ENCODE measurements at regions not wholly inside any gene's neighbourhood (a gene's known extent, or its start where the extent isn't known, plus 50 kb on each side); places are given as distances from the start of the nearest gene placed in this dataset.

DNA sequence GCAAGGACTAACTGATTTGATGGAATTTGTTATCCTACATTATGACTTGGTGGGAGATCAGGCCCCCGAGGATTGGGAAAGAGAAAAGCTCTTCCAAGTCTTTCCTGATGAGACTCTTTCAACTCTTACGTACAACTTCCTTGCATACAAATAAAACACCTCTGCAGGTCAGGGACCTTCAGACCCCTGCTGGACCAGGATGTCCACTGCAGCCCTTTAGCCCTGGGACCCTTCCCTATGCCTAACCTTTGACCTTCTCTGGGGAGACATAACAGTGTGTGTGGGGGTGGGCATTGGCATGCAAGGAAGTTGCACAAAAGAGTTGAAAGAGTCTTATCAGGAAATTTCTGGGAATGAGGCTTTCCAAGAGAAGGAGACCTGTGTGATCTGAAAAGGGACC is 859.4 kb downstream of the TYW1 start:
- Mint-ChIP-seq H3K4me1 (ENCODE audit: low read depth) (no peaks in the 10 kb centered on the region), H3K36me3 (ENCODE audit: low read depth) (no peaks in the 10 kb centered on the region), H3K9me3 (peaks cover 54% of the 10 kb centered on the region), H3K27ac (no peak overlapping the region), H3K27me3 (ENCODE audit: low read depth) (no peaks in the 10 kb centered on the region), H3K4me3 (no peak overlapping the region)
- no peak for DNase-seq (ENCODE audit: low spot score)

DNA sequence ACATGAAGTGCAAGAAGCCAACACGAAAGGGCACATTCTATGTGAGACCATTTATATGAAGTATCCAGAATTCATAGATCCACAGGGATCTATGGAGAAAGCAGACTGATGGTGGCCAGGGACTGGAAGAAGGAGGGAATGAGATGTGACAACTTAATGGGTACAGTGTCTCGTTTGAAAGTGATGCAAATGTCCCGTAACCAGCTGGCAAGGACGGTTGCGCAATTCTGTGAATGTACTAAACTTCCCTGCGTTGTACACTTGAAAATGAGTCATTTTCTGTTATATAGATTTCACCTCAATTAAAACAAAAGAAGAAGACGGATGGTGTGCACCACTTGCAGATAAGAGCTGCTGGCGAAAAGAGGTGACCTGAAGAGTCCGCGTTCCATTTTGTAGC is 861.1 kb downstream of the TYW1 start:
- peaks cover 54% of the 10 kb centered on the region for H3K9me3 Mint-ChIP-seq
- no peak overlapping the region for H3K27ac Mint-ChIP-seq
- H3K36me3 Mint-ChIP-seq (ENCODE audit: low read depth) = no peaks in the 10 kb centered on the region
- no peaks in the 10 kb centered on the region for H3K4me1 Mint-ChIP-seq (ENCODE audit: low read depth)
- no peak overlapping the region for H3K4me3 Mint-ChIP-seq
- no peak for DNase-seq (ENCODE audit: low spot score)
- H3K27me3 Mint-ChIP-seq (ENCODE audit: low read depth) = no peaks in the 10 kb centered on the region

DNA sequence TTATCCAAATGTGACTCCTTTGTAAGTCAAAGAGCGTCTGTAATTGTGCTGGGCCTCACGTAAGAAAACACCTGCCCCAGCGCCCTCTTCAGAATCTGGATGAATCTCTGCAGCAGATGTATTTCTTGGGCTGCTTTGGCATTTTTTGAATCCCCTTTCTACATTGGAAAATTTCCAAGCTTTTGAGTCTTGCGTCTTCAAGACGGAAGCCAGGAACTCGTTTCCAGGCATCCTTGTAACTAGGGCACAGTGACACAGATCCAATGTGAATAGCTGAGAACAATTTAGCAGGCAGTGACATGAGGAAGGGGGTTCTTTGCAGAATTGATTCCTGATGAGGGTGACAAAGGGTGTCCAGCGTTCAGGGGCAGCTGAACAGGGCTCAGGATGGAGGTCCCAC is 862.3 kb downstream of the TYW1 start:
- Mint-ChIP-seq H3K27me3 (ENCODE audit: low read depth) (no peaks in the 10 kb centered on the region), H3K36me3 (ENCODE audit: low read depth) (no peaks in the 10 kb centered on the region), H3K4me1 (ENCODE audit: low read depth) (no peaks in the 10 kb centered on the region), H3K9me3 (peaks cover 51% of the 10 kb centered on the region), H3K27ac (no peak overlapping the region), H3K4me3 (no peak overlapping the region)
- no peak for DNase-seq (ENCODE audit: low spot score)

DNA sequence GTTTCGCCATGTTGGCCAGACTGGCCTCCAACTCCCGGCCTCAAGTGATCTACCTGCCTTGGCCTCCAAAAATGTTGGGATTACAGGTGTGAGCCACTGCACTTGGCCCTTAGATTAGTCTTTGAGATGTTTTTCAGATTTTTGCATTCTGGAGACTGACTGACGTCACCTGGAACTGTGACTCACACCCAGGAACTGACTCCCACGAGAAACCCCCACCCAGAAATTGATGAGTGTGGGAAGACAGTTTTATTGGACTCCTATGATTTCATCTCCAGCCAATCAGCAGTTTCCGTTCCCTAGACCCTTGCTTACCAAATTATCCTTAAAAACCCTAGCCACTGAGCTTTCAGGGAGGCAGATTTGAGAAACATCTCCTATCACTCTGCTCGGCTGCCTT is 867.3 kb downstream of the TYW1 start:
- Mint-ChIP-seq H3K4me3 (no peak overlapping the region), H3K27ac (no peak overlapping the region), H3K27me3 (ENCODE audit: low read depth) (no peaks in the 10 kb centered on the region), H3K9me3 (peaks cover 45% of the 10 kb centered on the region), H3K4me1 (ENCODE audit: low read depth) (no peaks in the 10 kb centered on the region), H3K36me3 (ENCODE audit: low read depth) (no peaks in the 10 kb centered on the region)
- DNase-seq (ENCODE audit: low spot score) = no peak

DNA sequence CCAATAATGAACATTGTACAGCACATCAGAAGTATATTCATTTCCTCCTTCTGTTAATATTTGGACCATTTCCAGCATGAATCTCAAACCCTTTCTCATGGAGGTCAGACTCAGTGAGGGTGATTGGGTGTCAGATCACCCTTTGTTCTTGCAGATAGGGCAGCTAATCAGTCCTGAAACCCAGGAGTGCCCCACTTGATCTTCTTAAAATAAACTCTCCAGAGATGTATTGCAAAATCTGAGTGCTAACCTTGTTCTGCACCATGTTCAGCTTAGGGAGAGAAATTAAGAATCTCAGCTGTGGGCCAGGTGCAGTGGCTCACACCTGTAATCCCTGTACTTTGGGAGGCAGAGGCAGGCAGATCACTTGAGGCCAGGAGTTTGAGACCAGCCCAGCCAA is 869.4 kb downstream of the TYW1 start:
- Mint-ChIP-seq H3K4me3 (no peak overlapping the region), H3K27me3 (ENCODE audit: low read depth) (no peaks in the 10 kb centered on the region), H3K36me3 (ENCODE audit: low read depth) (peaks cover 1% of the 10 kb centered on the region), H3K4me1 (ENCODE audit: low read depth) (no peaks in the 10 kb centered on the region), H3K27ac (no peak overlapping the region), H3K9me3 (peaks cover 50% of the 10 kb centered on the region)
- no peak for DNase-seq (ENCODE audit: low spot score)

DNA sequence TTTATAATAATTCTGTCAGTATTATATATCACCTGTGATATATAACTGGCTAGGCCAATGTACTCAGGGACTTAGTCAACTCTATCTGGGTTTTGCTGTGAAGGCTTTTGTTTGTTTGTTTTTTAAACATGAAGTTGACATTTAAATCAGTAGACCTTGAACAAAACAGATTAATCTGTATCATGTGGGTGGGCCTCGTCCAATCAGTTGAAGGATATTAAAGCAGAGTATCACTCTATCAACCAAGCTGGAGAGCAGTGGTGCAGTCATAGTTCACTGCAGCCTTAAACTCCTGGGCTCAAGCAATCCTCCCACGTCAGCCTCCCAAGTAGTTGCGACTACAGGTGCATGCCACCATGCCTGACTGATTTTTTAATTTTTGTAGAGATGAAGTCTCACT is 870.2 kb downstream of the TYW1 start:
- Mint-ChIP-seq H3K27me3 (ENCODE audit: low read depth) (no peaks in the 10 kb centered on the region), H3K36me3 (ENCODE audit: low read depth) (peaks cover 1% of the 10 kb centered on the region), H3K9me3 (peaks cover 48% of the 10 kb centered on the region), H3K27ac (no peak overlapping the region), H3K4me1 (ENCODE audit: low read depth) (no peaks in the 10 kb centered on the region), H3K4me3 (no peak overlapping the region)
- no peak for DNase-seq (ENCODE audit: low spot score)

DNA sequence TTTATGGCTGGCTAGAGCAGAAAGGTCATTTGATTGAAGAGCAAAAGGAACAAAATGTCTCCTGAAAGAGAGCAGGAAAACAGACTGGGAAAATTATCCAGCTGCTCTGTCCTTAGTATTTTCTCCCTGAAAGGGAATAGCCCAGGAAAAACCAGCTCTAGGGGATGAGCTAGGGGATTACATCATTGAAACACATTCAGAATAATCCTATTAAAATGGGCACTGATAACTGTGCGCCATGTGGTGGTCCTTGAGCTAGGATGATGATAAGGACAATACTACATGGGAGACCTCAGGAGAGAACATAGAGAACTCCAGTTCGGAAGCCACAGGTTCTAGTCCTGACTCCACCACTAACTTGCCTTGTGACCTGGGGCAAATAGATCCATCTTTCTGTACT is 873.8 kb downstream of the TYW1 start:
- Mint-ChIP-seq H3K4me3 (no peak overlapping the region), H3K4me1 (ENCODE audit: low read depth) (no peaks in the 10 kb centered on the region), H3K27me3 (ENCODE audit: low read depth) (no peaks in the 10 kb centered on the region), H3K27ac (no peak overlapping the region), H3K36me3 (ENCODE audit: low read depth) (peaks cover 1% of the 10 kb centered on the region), H3K9me3 (peaks cover 38% of the 10 kb centered on the region)
- DNase-seq (ENCODE audit: low spot score) = no peak

DNA sequence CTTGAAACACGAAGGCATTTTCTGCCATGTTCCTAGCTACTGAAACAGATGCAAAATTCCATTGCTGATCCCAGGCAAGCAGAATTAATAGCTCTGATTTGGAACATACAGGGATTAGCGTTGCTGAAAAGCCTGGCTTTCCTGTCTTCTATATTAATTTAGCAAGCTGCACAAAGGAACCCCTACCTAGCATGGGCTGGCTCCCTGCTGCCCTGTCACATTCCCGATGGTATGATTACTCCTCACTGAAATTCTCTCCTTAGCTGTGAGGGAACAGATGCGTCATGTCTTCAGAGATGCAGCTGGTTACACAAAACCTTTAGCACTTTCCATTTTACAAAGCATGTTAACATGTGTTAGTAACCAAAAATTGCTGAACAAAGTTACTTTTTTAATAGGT is 878.9 kb downstream of the TYW1 start:
- Mint-ChIP-seq H3K4me1 (ENCODE audit: low read depth) (no peaks in the 10 kb centered on the region), H3K9me3 (peaks cover 49% of the 10 kb centered on the region), H3K27ac (no peak overlapping the region), H3K27me3 (ENCODE audit: low read depth) (no peaks in the 10 kb centered on the region), H3K36me3 (ENCODE audit: low read depth) (no peaks in the 10 kb centered on the region), H3K4me3 (no peak overlapping the region)
- DNase-seq (ENCODE audit: low spot score) = no peak

DNA sequence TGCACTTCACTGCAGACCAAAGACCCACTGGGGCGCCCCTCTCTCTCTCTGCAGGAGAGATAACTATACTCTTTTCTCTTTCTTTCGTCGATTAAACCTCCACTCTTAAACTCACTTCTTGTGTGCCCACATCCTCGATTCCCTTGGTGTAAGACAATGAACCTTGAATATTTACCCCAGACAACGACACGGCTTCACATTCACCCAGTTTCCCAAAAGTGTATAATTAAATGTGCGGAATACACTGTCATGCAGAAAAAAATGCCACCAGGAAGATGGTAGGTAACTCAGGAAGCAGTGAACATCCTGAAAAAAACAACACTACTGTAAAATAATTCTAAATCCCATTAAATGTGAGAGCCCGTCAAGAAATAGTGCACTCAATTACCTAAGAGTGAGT is 882.2 kb downstream of the TYW1 start:
- no peak overlapping the region for H3K4me3 Mint-ChIP-seq
- H3K27me3 Mint-ChIP-seq (ENCODE audit: low read depth) = no peaks in the 10 kb centered on the region
- no peak for DNase-seq (ENCODE audit: low spot score)
- peaks cover 55% of the 10 kb centered on the region for H3K9me3 Mint-ChIP-seq
- H3K36me3 Mint-ChIP-seq (ENCODE audit: low read depth) = no peaks in the 10 kb centered on the region
- no peaks in the 10 kb centered on the region for H3K4me1 Mint-ChIP-seq (ENCODE audit: low read depth)
- H3K27ac Mint-ChIP-seq = no peak overlapping the region

DNA sequence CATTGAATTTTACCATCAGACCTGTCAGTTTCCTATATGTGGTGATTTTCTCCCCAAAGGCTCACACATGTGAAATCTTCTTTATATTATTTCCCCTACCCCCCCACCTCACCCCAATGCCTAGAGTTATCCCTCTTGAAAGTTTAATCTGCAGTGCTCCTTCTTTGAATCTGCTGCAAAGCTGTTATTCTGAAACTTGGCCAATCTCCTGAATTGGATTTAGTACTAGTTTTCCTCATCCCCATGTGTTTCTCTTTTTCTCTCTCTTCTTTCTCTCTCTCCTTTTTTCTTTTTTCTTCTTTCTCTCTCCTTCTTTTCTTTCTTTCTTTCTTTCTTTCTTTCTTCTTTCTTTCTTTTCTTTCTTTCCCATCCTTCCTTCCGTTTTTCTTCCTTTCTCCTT is 886.2 kb downstream of the TYW1 start:
- Mint-ChIP-seq H3K27me3 (ENCODE audit: low read depth) (no peaks in the 10 kb centered on the region), H3K9me3 (peaks cover 62% of the 10 kb centered on the region), H3K36me3 (ENCODE audit: low read depth) (no peaks in the 10 kb centered on the region), H3K4me1 (ENCODE audit: low read depth) (no peaks in the 10 kb centered on the region), H3K4me3 (no peak overlapping the region), H3K27ac (no peak overlapping the region)
- no peak for DNase-seq (ENCODE audit: low spot score)

DNA sequence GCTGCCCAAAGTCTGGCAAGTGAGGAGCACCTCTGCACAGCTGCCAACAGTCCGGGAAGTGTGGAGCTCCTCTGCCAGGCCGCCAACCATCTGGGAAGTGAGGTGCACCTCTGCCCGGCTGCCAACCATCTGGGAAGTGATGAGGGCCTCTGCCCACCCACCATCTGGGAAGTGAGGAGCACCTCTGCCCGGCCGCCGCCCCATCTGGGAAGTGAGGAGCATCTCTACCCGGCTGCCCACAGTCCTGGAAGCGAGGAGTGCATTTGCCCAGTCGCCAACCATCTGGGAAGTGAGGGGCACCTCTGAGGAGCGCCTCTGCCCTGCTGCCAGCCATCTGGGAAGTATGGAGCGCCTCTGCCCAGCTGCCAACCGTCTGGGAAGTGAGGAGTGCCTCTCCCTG is 893.7 kb downstream of the TYW1 start:
- no peak for DNase-seq (ENCODE audit: low spot score)
- no peaks in the 10 kb centered on the region for H3K27me3 Mint-ChIP-seq (ENCODE audit: low read depth)
- H3K9me3 Mint-ChIP-seq = peaks cover 36% of the 10 kb centered on the region
- H3K36me3 Mint-ChIP-seq (ENCODE audit: low read depth) = no peaks in the 10 kb centered on the region
- no peak overlapping the region for H3K27ac Mint-ChIP-seq
- no peak overlapping the region for H3K4me3 Mint-ChIP-seq
- H3K4me1 Mint-ChIP-seq (ENCODE audit: low read depth) = no peaks in the 10 kb centered on the region

DNA sequence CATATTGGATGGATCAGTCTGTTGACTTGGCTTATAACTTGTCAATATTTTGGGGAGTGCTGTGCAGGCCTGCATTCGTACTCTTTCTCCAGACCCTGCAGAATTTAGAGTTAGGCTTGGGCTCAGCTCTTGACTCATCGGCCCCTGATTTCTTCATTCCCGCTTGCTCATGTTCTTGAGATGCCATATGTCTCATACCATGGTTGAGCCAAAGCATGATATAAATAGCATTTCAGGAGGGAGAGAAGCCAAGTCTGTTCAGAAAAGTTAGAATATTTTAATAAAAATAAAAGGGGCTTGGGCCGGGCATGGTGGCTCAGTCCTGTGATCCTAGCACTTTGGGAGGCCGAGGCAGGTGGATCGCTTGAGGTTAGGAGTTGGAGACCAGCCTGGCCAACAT is 898.1 kb downstream of the TYW1 start:
- DNase-seq (ENCODE audit: low spot score) = no peak
- Mint-ChIP-seq H3K36me3 (ENCODE audit: low read depth) (no peaks in the 10 kb centered on the region), H3K27ac (no peak overlapping the region), H3K4me3 (no peak overlapping the region), H3K4me1 (ENCODE audit: low read depth) (no peaks in the 10 kb centered on the region), H3K27me3 (ENCODE audit: low read depth) (no peaks in the 10 kb centered on the region), H3K9me3 (peaks cover 46% of the 10 kb centered on the region)

DNA sequence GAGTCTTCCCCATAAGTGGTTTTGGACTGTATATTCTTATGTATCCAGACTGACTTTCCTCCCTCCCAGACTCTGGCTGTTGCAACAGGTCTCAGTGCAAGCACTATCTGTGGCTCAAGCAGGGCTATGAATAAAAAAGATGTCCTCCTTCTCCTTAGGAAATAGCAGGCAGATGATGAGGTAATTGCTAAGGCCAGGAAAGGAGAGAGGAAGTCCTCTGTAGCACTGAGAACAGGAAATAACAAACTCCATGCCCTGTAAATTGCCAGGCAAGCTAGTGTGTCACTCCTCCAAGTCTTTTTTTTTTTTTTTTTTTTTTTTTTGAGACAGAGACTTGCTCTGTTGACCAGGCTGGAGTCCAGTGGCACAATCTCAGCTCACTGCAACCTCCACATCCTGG is 900.1 kb downstream of the TYW1 start:
- no peak overlapping the region for H3K4me3 Mint-ChIP-seq
- no peaks in the 10 kb centered on the region for H3K36me3 Mint-ChIP-seq (ENCODE audit: low read depth)
- DNase-seq (ENCODE audit: low spot score) = no peak
- H3K9me3 Mint-ChIP-seq = peaks cover 46% of the 10 kb centered on the region
- no peaks in the 10 kb centered on the region for H3K27me3 Mint-ChIP-seq (ENCODE audit: low read depth)
- no peak overlapping the region for H3K27ac Mint-ChIP-seq
- no peaks in the 10 kb centered on the region for H3K4me1 Mint-ChIP-seq (ENCODE audit: low read depth)

DNA sequence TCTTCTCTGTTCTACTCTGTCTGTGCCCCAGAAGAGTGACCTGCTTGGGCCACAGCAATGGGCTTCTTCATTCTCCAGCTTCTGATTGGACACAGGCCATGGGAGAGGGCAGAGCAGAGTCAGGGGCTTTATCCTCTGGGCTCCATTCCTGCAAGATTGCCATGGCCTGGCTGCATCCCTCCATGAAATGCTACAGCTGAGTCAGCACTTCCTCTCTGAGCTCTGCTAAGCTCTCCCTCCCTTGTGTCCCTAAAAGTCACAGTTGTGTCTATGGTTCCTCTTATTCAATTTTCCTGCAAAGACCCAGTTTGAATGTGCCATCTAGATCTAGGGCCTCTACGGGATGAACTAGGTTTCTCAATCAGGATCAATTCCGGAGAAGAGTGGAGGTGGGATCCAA is 903.8 kb downstream of the TYW1 start:
- Mint-ChIP-seq H3K27ac (no peak overlapping the region), H3K36me3 (ENCODE audit: low read depth) (no peaks in the 10 kb centered on the region), H3K27me3 (ENCODE audit: low read depth) (no peaks in the 10 kb centered on the region), H3K4me3 (no peak overlapping the region), H3K4me1 (ENCODE audit: low read depth) (no peaks in the 10 kb centered on the region), H3K9me3 (peaks cover 53% of the 10 kb centered on the region)
- no peak for DNase-seq (ENCODE audit: low spot score)

DNA sequence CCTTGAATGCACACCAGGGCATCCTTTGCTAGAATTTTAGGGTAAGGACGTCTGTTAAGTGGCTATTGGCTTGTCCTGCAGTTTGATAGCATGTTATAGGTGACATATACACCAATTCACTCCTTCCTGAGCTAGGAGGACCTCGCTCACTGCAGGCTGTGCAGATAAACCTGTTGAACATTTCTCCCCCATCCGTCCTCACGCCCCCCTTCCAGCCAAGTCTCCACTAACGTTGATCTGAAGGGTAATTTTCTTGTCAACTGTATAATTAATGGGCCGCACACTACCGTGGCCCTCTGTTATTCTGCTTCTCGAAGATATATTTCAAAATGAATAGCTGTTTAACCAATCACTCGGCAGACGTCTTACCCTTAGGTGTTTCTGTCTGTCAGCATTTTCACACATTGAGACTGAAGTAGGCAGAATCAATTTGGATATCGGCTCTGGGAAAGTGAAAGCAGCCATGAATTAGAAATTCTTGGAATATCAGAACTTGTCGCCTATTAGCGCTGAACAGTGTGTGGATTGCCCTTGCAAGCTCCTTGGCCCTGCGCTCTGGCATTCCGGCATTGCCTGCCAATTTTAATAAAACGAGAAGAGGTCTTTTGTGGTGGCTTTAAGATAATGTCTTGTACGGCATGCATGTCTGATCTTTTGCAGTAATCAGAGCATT is 905.3 kb downstream of the TYW1 start:
- no peak overlapping the region for H3K27ac Mint-ChIP-seq
- no peak overlapping the region for H3K4me3 Mint-ChIP-seq
- no peaks in the 10 kb centered on the region for H3K27me3 Mint-ChIP-seq (ENCODE audit: low read depth)
- peaks cover 50% of the 10 kb centered on the region for H3K9me3 Mint-ChIP-seq
- H3K4me1 Mint-ChIP-seq (ENCODE audit: low read depth) = no peaks in the 10 kb centered on the region
- H3K36me3 Mint-ChIP-seq (ENCODE audit: low read depth) = no peaks in the 10 kb centered on the region
- DNase-seq (ENCODE audit: low spot score) = no peak
